ENCODE measurements at regions not wholly inside any gene's neighbourhood (a gene's known extent, or its start where the extent isn't known, plus 50 kb on each side); places are given as distances from the start of the nearest gene placed in this dataset.
A peak's percentile ranks its signal among the peaks of the same experiment; 100 is the strongest.
"Not testable (repeated sequence)": the region's sequence is repeated elsewhere in the genome, so short reads cannot be mapped to it uniquely, and the experiment has no call there.

DNA sequence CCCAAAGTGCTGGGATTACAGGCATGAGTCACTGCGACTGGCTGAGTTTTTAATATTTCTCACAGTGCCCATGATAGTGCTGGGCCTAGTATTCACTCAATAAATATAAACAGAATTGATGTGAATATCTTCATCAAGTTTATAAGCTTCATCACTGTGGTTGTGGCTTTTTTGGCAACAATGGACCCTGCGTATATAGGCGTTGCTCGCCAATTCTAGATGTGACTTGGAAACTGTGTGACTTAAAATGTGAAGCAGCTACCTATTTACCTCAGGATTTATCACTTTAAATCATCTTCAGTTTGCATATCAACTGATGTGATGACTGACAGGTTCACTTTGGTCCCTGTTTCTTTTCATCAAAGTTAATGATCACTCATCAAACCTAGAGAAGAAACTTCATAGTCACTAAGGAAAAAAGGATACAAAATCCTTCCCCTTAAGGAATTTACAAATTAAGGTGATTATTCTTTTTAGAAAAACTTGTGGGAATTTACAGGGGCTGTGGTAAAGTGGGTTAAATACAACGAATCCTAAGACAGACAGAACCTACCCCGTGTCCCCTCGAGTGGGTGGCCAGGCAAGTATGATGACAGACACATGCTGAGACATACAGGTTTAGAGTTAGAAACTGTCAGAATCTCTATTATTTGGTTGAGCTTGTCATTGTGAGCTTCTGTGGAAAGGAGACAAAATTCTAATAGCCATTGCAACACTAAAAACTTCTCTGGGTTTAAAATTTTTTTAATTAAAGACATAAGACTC lies 101.3 kb downstream of the AKAP11 start:
- Histone ChIP-seq H3K27me3 (no peaks in the 10 kb centered on the region), H3K27ac (no peak overlapping the region), H3K9ac (no peak overlapping the region), H3K36me3 (no peaks in the 10 kb centered on the region), H3K4me3 (no peak overlapping the region), H3K9me3 (peaks cover 17% of the 10 kb centered on the region; the same call in 1 of the 2 replicates), H3K4me2 (no peak overlapping the region), H3K4me1 (peaks cover 35% of the 10 kb centered on the region), H4K20me1 (no peaks in the 10 kb centered on the region)
- TF ChIP-seq Cebpa-rat (IDR thresholded peaks at IDR 0.05), result no peak

DNA sequence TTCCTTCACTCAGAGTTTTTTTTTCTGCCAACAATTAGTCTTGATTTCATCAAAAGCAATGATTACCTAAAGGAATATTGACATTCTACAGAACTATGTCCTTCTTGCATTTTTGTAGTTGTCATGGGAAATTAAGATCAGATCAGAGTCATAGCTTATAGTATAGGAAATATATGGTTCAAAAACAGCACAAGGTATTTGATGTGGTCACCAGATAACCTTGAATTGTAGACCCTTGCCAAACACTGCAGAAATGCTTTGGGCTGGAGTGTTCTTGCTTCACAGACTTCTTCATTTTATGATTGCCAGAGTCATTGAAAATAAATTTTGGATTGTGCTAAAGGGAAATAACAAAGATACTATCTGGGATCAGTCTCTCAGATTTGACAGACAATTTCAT lies 103.7 kb downstream of the AKAP11 start:
- no peak for TF ChIP-seq Cebpa-rat (IDR thresholded peaks at IDR 0.05)
- no peak overlapping the region for H3K27ac ChIP-seq
- H3K4me3 ChIP-seq, result no peak overlapping the region
- peaks cover 57% of the 10 kb centered on the region for H3K4me1 ChIP-seq
- H3K9ac ChIP-seq, result no peak overlapping the region
- H3K4me2 ChIP-seq, result 0 out of 2 replicates have a peak overlapping the region, but pooled peaks have one; percentile 32
- H3K27me3 ChIP-seq, result no peaks in the 10 kb centered on the region
- no peaks in the 10 kb centered on the region for H4K20me1 ChIP-seq
- H3K36me3 ChIP-seq, result no peaks in the 10 kb centered on the region
- H3K9me3 ChIP-seq, result peaks cover 14% of the 10 kb centered on the region; the same call in 1 of the 2 replicates

DNA sequence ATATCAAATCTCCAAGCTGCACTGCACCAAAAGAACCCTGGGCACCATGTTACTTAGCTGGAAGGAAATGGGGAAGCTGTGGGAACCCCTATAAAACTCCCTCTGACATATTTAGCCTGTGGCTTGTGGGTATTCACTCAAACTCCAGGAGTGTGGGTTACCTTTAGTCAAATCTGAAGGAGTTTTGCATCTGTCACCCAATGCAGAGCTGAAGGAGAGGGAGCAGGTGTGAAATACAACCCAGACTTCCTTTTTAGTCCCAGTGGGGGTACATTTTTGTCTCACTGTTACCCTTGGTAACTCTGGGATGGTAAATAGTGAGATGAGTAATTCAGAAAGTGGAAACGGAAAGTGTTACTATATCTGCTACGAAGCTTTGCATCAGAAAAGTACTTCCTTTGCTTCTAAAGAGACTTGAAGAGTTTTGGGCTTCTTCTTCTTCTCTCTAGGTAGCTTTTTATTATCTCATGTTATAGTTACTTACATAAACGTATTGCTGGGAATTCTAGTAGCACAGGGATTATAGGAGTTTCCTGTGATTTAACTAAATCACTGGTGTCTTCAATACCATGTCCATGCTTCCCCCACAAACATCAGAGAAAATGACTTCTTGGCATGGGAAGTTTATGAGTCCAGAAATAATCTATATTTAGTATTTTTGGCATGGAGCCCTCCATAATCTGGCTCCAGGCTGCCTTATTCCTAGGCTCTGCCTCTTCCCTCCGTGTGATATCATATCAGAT lies 105.9 kb downstream of the AKAP11 start:
- Histone ChIP-seq H3K4me3 (peak overlapping the region; percentile 50; the same call in 1 of the 2 replicates), H4K20me1 (no peaks in the 10 kb centered on the region), H3K9ac (peak overlapping the region; percentile 70), H3K4me1 (peaks cover 57% of the 10 kb centered on the region), H3K36me3 (no peaks in the 10 kb centered on the region), H3K4me2 (peak overlapping the region; percentile 92), H3K9me3 (peaks cover 25% of the 10 kb centered on the region), H3K27ac (peak overlapping the region; percentile 93), H3K27me3 (no peaks in the 10 kb centered on the region)
- no peak for TF ChIP-seq Cebpa-rat (IDR thresholded peaks at IDR 0.05)

DNA sequence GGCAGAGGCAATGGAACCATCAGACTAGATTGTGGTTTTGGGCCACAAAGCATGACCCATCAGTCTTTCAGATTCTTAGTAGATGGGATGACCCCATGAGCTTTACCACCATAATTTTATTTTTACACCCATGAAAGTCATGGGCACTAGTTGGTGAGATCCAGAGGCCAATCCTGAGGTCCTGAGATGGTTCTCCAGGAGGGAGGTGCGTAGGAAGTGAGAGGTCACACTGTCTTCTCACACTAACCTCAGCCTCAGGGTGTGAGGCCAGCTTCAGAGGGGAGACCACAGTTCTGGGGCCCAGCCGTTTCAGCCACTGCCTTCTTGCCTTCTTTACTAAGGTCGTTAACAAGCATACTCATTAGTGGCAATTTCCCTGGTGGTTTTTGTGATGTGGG lies 106.4 kb downstream of the AKAP11 start:
- peak overlapping the region; percentile 70 for H3K9ac ChIP-seq
- H3K4me2 ChIP-seq, result peak overlapping the region; percentile 92
- H3K4me3 ChIP-seq, result peak overlapping the region; percentile 50; the same call in 1 of the 2 replicates

DNA sequence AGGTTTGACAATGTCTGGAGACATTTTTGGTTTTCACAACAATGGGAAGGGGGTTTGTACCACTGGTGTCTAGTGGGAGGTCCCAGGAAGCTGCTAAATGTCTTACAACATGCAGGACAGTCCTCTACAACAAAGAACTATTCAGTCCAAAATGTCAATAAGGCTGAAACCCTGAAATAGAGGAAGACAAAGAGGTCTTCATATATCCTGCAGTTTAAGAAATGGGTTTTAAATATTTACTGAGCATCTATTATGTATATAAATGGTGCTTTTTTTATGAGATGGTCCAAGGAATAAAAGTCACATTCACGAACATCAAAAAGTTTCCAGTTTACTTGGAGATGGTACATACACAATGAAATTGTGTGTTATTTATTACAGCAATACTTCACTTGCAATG lies 107.3 kb downstream of the AKAP11 start:
- no peaks in the 10 kb centered on the region for H3K27me3 ChIP-seq
- no peak overlapping the region for H3K4me3 ChIP-seq
- peaks cover 30% of the 10 kb centered on the region for H3K9me3 ChIP-seq
- peak overlapping the region; percentile 70; the same call in 1 of the 2 replicates for H3K9ac ChIP-seq
- no peak for TF ChIP-seq Cebpa-rat (IDR thresholded peaks at IDR 0.05)
- H3K27ac ChIP-seq, result peak overlapping the region; percentile 93
- H3K36me3 ChIP-seq, result no peaks in the 10 kb centered on the region
- H3K4me2 ChIP-seq, result peak overlapping the region; percentile 92
- H3K4me1 ChIP-seq, result peaks cover 57% of the 10 kb centered on the region
- no peaks in the 10 kb centered on the region for H4K20me1 ChIP-seq

More for the DNA sequence above, 106.4 kb downstream of the AKAP11 start:
- peaks cover 57% of the 10 kb centered on the region for H3K4me1 ChIP-seq
- no peaks in the 10 kb centered on the region for H3K36me3 ChIP-seq
- H3K27me3 ChIP-seq, result no peaks in the 10 kb centered on the region
- peaks cover 27% of the 10 kb centered on the region for H3K9me3 ChIP-seq
- peak overlapping the region; percentile 93 for H3K27ac ChIP-seq
- no peaks in the 10 kb centered on the region for H4K20me1 ChIP-seq
- TF ChIP-seq Cebpa-rat (IDR thresholded peaks at IDR 0.05), result no peak

DNA sequence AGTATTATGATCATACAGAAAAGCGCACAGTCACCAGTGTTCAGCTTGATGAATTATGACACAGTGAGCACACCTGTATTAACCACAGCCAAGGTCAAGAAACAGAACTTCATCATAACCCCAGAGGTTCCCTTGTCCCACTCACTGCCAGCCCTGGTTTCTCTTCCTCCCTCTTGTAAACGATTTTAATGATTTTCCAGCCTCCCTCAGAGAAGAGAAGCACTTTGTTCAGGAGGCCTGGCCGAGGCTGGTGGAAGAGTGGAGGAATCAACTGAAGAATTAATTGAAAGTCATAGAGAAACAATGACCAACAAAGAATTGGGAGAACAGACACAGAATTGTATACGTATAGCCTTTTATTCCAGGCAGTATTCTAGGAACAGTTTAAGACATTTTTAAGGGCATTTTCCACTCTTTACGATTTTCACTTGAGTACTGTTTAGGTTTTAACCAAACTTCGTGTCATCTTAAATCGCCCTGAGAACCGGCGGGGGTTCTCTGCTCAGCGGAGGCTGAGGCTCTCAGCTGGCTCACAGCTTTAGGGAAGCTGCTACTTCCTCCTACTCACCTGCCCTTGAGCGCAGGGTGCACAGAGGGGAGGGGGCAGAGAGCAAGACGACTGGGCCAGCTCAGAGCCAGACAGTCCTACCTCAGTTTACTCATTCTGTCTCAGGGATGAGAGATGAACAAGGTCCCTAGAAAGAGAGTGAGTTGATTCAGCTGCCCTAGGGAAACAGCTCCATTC lies 108.6 kb downstream of the AKAP11 start:
- Histone ChIP-seq H3K36me3 (no peaks in the 10 kb centered on the region), H3K27ac (peak overlapping the region; percentile 32), H3K9me3 (peaks cover 30% of the 10 kb centered on the region), H4K20me1 (no peaks in the 10 kb centered on the region), H3K4me3 (no peak overlapping the region), H3K27me3 (no peaks in the 10 kb centered on the region), H3K4me2 (peak overlapping the region; percentile 92), H3K9ac (no peak overlapping the region), H3K4me1 (peaks cover 54% of the 10 kb centered on the region)
- no peak for TF ChIP-seq Cebpa-rat (IDR thresholded peaks at IDR 0.05)

DNA sequence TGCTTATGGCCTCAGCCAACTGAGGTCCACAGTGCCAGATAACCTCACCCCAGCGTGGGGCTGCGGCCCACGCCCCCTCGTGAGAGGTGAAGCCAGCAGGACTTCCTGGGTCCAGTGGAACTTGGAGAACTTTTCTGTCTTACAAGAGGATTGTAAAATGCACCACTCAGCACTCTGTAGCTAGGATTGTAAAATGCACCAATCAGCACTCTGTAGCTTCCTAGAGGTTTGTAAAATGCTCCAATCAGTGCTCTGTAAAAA lies 109.1 kb downstream of the AKAP11 start:
- Histone ChIP-seq H3K4me2 (peak overlapping the region; percentile 92), H3K36me3 (no peaks in the 10 kb centered on the region), H3K9ac (no peak overlapping the region), H3K27ac (peak overlapping the region; percentile 32), H3K4me3 (no peak overlapping the region), H3K27me3 (no peaks in the 10 kb centered on the region), H4K20me1 (no peaks in the 10 kb centered on the region), H3K9me3 (peaks cover 28% of the 10 kb centered on the region), H3K4me1 (peaks cover 49% of the 10 kb centered on the region)
- TF ChIP-seq Cebpa-rat (IDR thresholded peaks at IDR 0.05), result no peak

DNA sequence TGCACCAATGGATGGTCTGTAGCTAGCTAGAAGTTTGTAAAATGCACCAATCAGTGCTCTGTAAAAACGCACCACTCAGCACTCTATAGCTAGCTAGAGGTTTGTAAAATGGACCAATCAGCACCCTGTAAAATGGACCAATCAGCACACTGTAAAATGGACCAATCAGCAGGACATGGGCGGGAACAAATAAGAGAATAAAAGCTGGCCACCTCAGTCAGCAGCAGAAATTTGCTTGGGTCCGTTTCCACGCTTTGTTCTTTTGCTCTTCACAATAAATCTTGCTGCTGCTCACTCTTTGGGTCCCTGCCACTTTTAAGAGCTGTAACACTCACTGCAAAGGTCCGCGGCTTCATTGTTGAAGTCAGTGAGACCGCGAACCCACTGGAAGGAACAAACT lies 109.5 kb downstream of the AKAP11 start:
- not testable (repeated sequence) for H3K36me3 ChIP-seq, H3K27me3 ChIP-seq, H4K20me1 ChIP-seq, H3K9ac ChIP-seq, H3K4me3 ChIP-seq, H3K4me2 ChIP-seq
- Histone ChIP-seq H3K9me3 (peaks cover 25% of the 10 kb centered on the region), H3K4me1 (peaks cover 46% of the 10 kb centered on the region), H3K27ac (0 out of 2 replicates have a peak overlapping the region, but pooled peaks have one; percentile 32)

DNA sequence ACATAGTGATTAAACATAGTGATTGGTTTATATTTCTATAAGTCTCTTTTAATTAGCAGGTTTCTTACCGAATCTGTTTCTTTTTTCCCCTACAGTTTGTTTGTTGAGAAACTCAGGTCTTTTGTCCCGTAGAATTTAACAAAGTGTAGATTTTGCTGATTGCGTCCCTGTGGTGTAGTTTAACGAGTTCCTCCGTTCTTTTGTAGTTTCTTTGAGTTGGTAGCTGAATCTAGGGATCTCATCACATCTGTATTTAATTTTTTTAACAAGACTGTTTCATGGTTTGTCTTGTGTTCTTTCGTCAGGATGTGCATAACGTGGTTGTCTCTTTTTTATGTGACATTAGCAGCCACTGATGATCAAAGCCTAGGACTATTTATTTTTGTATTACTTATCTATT lies 111.1 kb downstream of the AKAP11 start:
- H3K4me3 ChIP-seq, result no peak overlapping the region
- no peaks in the 10 kb centered on the region for H3K27me3 ChIP-seq
- H3K9ac ChIP-seq, result no peak overlapping the region
- no peak overlapping the region for H3K4me2 ChIP-seq
- no peaks in the 10 kb centered on the region for H3K36me3 ChIP-seq
- H4K20me1 ChIP-seq, result no peaks in the 10 kb centered on the region
- no peak for TF ChIP-seq Cebpa-rat (IDR thresholded peaks at IDR 0.05)
- H3K9me3 ChIP-seq, result peaks cover 28% of the 10 kb centered on the region
- peaks cover 37% of the 10 kb centered on the region for H3K4me1 ChIP-seq
- no peak overlapping the region for H3K27ac ChIP-seq

DNA sequence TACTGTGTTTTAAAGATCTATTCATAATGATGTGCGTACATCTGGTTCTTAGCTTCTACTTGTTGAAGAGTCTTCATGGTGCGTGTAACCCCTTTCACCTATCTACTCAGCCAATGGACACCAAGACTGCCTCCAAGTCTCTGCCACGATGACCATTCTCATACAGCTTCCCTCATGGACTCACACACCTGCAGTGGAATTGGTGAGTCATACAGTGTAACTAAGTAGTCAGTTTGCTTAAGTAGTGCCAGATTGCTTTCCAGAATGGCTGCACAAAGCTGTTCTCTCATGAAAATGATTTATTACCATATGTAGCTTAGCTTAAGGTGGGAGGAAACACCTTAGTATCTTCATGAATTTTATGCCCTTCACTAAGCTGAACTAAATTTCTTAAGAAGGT lies 112.3 kb downstream of the AKAP11 start:
- Histone ChIP-seq H3K9ac (no peak overlapping the region), H3K36me3 (no peaks in the 10 kb centered on the region), H3K27ac (no peak overlapping the region), H3K27me3 (no peaks in the 10 kb centered on the region), H3K4me2 (no peak overlapping the region), H3K9me3 (peaks cover 28% of the 10 kb centered on the region), H3K4me1 (peaks cover 33% of the 10 kb centered on the region), H3K4me3 (no peak overlapping the region), H4K20me1 (no peaks in the 10 kb centered on the region)
- TF ChIP-seq Cebpa-rat (IDR thresholded peaks at IDR 0.05), result no peak

Measured in BLaER1 (cell line).